H1 (cell line): ENCODE measurements at regions not wholly inside any gene's neighbourhood (a gene's known extent, or its start where the extent isn't known, plus 50 kb on each side); places are given as distances from the start of the nearest gene placed in this dataset.

Source experiments
- CHD1 ChIP-seq: IDR thresholded peaks from 2 replicates; pipeline ENCODE4 v1.6.1; 2012; ENCODE audit warnings: low read depth, low read length, improper control_type of control experiment
- KDM1A ChIP-seq: fragments of 200-600, 300-600 bp; sonication (generic); IDR thresholded peaks from 2 replicates; pipeline ENCODE4 v1.7.1; 2016; ENCODE audit warnings: mild to moderate bottlenecking, low read length, borderline replicate concordance
- PHF8 ChIP-seq: fragments of 200-600 bp; sonication (generic); conservative IDR thresholded peaks from 2 replicates; pipeline ENCODE4 v1.7.1; 2012; ENCODE audit warnings: low read depth, mild to moderate bottlenecking, inconsistent platforms, low read length, moderate library complexity
- POLR2A ChIP-seq, 2 experiments: IDR thresholded peaks; 1 replicate in 1 of 2; 2 replicates in 1 of 2; pipeline ENCODE4 v1.6.1; 2011; ENCODE audit warnings: low read depth in 2 of 2, low read length in 2 of 2, mild to moderate bottlenecking in 2 of 2; ENCODE audit errors: control extremely low read depth in 1 of 2
- RXRA ChIP-seq: IDR thresholded peaks from 2 replicates; pipeline ENCODE4 v1.6.1; 2011; ENCODE audit warnings: low read depth, mild to moderate bottlenecking, low read length, moderate library complexity; ENCODE audit not compliant: insufficient read depth
- SUZ12 ChIP-seq: fragments of 200-600 bp; sonication (generic); IDR thresholded peaks from 2 replicates; pipeline ENCODE4 v1.6.1; 2012; ENCODE audit warnings: mild to moderate bottlenecking, inconsistent platforms, low read length, moderate library complexity, mixed read lengths
- TAF1 ChIP-seq: IDR thresholded peaks from 2 replicates; pipeline ENCODE4 v1.6.1; 2011; ENCODE audit warnings: mild to moderate bottlenecking, low read depth, low read length
- TF ChIP-seq, protein P1 (sequence below): fragments of 300-600 bp; sonication (generic); IDR thresholded peaks from 2 replicates; pipeline ENCODE4 v1.7.1; 2012; ENCODE audit warnings: low read length, moderate library complexity, mild to moderate bottlenecking, inconsistent platforms; ENCODE audit not compliant: insufficient replicate concordance

DNA sequence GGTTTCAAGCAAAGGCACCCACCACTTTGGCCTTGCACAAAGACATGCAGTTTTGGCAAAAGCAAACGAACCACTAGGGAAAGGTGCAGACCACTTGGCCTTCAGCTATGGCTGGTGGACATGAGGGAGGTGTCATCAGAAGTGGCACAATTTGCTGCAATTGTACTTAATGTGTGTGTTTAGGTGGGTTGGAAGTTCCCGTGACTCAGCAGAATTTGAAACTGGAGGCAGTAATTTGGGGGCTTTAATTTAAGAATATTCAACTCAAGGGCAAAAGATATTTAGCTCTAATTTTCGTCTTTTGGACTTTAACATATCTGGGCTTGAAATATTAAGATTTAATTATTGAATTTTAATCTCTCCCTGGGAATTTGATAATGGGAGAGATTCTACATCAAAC lies 115.6 kb upstream of the NOCT start (continued):
- no peak for TF ChIP-seq PHF8
- no peak for TF ChIP-seq SUZ12
- TF ChIP-seq CHD1: no peak
- TF ChIP-seq RXRA: no peak
- TF ChIP-seq TAF1: no peak
- no peak for TF ChIP-seq KDM1A
- TF ChIP-seq, protein P1, sequence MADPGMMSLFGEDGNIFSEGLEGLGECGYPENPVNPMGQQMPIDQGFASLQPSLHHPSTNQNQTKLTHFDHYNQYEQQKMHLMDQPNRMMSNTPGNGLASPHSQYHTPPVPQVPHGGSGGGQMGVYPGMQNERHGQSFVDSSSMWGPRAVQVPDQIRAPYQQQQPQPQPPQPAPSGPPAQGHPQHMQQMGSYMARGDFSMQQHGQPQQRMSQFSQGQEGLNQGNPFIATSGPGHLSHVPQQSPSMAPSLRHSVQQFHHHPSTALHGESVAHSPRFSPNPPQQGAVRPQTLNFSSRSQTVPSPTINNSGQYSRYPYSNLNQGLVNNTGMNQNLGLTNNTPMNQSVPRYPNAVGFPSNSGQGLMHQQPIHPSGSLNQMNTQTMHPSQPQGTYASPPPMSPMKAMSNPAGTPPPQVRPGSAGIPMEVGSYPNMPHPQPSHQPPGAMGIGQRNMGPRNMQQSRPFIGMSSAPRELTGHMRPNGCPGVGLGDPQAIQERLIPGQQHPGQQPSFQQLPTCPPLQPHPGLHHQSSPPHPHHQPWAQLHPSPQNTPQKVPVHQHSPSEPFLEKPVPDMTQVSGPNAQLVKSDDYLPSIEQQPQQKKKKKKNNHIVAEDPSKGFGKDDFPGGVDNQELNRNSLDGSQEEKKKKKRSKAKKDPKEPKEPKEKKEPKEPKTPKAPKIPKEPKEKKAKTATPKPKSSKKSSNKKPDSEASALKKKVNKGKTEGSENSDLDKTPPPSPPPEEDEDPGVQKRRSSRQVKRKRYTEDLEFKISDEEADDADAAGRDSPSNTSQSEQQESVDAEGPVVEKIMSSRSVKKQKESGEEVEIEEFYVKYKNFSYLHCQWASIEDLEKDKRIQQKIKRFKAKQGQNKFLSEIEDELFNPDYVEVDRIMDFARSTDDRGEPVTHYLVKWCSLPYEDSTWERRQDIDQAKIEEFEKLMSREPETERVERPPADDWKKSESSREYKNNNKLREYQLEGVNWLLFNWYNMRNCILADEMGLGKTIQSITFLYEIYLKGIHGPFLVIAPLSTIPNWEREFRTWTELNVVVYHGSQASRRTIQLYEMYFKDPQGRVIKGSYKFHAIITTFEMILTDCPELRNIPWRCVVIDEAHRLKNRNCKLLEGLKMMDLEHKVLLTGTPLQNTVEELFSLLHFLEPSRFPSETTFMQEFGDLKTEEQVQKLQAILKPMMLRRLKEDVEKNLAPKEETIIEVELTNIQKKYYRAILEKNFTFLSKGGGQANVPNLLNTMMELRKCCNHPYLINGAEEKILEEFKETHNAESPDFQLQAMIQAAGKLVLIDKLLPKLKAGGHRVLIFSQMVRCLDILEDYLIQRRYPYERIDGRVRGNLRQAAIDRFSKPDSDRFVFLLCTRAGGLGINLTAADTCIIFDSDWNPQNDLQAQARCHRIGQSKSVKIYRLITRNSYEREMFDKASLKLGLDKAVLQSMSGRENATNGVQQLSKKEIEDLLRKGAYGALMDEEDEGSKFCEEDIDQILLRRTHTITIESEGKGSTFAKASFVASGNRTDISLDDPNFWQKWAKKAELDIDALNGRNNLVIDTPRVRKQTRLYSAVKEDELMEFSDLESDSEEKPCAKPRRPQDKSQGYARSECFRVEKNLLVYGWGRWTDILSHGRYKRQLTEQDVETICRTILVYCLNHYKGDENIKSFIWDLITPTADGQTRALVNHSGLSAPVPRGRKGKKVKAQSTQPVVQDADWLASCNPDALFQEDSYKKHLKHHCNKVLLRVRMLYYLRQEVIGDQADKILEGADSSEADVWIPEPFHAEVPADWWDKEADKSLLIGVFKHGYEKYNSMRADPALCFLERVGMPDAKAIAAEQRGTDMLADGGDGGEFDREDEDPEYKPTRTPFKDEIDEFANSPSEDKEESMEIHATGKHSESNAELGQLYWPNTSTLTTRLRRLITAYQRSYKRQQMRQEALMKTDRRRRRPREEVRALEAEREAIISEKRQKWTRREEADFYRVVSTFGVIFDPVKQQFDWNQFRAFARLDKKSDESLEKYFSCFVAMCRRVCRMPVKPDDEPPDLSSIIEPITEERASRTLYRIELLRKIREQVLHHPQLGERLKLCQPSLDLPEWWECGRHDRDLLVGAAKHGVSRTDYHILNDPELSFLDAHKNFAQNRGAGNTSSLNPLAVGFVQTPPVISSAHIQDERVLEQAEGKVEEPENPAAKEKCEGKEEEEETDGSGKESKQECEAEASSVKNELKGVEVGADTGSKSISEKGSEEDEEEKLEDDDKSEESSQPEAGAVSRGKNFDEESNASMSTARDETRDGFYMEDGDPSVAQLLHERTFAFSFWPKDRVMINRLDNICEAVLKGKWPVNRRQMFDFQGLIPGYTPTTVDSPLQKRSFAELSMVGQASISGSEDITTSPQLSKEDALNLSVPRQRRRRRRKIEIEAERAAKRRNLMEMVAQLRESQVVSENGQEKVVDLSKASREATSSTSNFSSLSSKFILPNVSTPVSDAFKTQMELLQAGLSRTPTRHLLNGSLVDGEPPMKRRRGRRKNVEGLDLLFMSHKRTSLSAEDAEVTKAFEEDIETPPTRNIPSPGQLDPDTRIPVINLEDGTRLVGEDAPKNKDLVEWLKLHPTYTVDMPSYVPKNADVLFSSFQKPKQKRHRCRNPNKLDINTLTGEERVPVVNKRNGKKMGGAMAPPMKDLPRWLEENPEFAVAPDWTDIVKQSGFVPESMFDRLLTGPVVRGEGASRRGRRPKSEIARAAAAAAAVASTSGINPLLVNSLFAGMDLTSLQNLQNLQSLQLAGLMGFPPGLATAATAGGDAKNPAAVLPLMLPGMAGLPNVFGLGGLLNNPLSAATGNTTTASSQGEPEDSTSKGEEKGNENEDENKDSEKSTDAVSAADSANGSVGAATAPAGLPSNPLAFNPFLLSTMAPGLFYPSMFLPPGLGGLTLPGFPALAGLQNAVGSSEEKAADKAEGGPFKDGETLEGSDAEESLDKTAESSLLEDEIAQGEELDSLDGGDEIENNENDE: no peak
- no peak for TF ChIP-seq POLR2A (IDR thresholded peaks at IDR 0.05; ENCODE audit: control extremely low read depth in 1 of 2, low read depth in 2 of 2, low read length in 2 of 2)
